ENCODE measurements at regions not wholly inside any gene's neighbourhood (a gene's known extent, or its start where the extent isn't known, plus 50 kb on each side); places are given as distances from the start of the nearest gene placed in this dataset.

DNA sequence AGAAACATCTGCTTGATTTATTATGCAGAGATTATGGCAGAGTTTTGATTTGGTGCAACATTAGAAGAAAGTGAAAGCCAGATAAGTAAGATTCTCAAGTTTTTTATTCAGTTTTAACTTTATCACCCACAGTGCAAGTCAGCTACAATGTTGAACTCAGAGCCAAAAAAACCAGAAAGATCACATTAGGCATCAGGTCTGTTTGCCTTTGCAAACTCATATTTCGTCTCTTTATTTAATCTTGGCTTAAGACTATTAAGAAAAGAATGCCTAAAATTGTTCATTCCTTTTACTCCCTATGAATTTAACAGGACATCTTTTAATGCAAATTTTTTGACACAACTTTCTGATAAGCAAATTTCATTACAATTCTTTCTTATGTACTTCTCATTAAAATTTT lies 76.0 kb upstream of the TMEM26 start:
- H3K4me1 ChIP-seq: no peaks in the 10 kb centered on the region
- H3K4me3 ChIP-seq: no peak overlapping the region
- no peak overlapping the region for H3K27ac ChIP-seq
- WGBS, 2 donors: 35 to 64% methylated on average over 1 of the region's 1 CpG
- no peaks in the 10 kb centered on the region for H3K36me3 ChIP-seq
- TF ChIP-seq EP300 (IDR thresholded peaks at IDR 0.05) (no peak), POLR2AphosphoS5 (IDR thresholded peaks at IDR 0.05) (no peak), POLR2A (IDR thresholded peaks at IDR 0.05) (no peak), CTCF (IDR thresholded peaks at IDR 0.05) (no peak)
- intact Hi-C loops (cut with DNase I): no loop called here
- H3K27me3 ChIP-seq: no peaks in the 10 kb centered on the region
- H3K9me3 ChIP-seq: no peaks in the 10 kb centered on the region
- DNase-seq: no peak

GRCh38 chr10:61503051-61503450 lies 49.9 kb upstream of the TMEM26 start:
- intact Hi-C loops (cut with DNase I): no loop called here
- WGBS, 2 donors: 55 to 85% methylated on average over 2 of the region's 2 CpGs
- TF ChIP-seq POLR2AphosphoS5 (IDR thresholded peaks at IDR 0.05) (no peak), CTCF (IDR thresholded peaks at IDR 0.05) (no peak), EP300 (IDR thresholded peaks at IDR 0.05) (no peak), POLR2A (IDR thresholded peaks at IDR 0.05) (no peak)

More at GRCh38 chr10:61503051-61503450, 49.9 kb upstream of the TMEM26 start:
- Histone ChIP-seq H3K27me3 (no peaks in the 10 kb centered on the region), H3K9me3 (no peaks in the 10 kb centered on the region), H3K36me3 (no peaks in the 10 kb centered on the region), H3K27ac (no peak overlapping the region), H3K4me3 (no peak overlapping the region), H3K4me1 (no peaks in the 10 kb centered on the region)
- DNase-seq: no peak

All from sigmoid colon (tissue), 6 donors.